ENCODE measurements at regions not wholly inside any gene's neighbourhood (a gene's known extent, or its start where the extent isn't known, plus 50 kb on each side); places are given as distances from the start of the nearest gene placed in this dataset.

GRCh38 chr2:8204711-8205110 is 477.1 kb upstream of the ID2 start:
- Mint-ChIP-seq H3K4me3 (ENCODE audit: unreplicated experiment) (no peak overlapping the region), H3K27me3 (ENCODE audit: unreplicated experiment) (peaks cover 4% of the 10 kb centered on the region), H3K36me3 (ENCODE audit: unreplicated experiment) (no peaks in the 10 kb centered on the region), H3K4me1 (ENCODE audit: low read depth, unreplicated experiment) (no peaks in the 10 kb centered on the region), H3K9me3 (ENCODE audit: unreplicated experiment) (peaks cover 5% of the 10 kb centered on the region), H3K27ac (ENCODE audit: unreplicated experiment) (no peak overlapping the region)
- DNase-seq, result no peak
- TF ChIP-seq, protein P1, sequence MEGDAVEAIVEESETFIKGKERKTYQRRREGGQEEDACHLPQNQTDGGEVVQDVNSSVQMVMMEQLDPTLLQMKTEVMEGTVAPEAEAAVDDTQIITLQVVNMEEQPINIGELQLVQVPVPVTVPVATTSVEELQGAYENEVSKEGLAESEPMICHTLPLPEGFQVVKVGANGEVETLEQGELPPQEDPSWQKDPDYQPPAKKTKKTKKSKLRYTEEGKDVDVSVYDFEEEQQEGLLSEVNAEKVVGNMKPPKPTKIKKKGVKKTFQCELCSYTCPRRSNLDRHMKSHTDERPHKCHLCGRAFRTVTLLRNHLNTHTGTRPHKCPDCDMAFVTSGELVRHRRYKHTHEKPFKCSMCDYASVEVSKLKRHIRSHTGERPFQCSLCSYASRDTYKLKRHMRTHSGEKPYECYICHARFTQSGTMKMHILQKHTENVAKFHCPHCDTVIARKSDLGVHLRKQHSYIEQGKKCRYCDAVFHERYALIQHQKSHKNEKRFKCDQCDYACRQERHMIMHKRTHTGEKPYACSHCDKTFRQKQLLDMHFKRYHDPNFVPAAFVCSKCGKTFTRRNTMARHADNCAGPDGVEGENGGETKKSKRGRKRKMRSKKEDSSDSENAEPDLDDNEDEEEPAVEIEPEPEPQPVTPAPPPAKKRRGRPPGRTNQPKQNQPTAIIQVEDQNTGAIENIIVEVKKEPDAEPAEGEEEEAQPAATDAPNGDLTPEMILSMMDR (IDR thresholded peaks at IDR 0.05; ENCODE audit: partially characterized antibody, unreplicated experiment), result no peak

- no peak overlapping the region for H3K27ac Mint-ChIP-seq (ENCODE audit: unreplicated experiment)
- no peaks in the 10 kb centered on the region for H3K36me3 Mint-ChIP-seq (ENCODE audit: unreplicated experiment)
- TF ChIP-seq, protein P1 (IDR thresholded peaks at IDR 0.05; ENCODE audit: partially characterized antibody, unreplicated experiment), result no peak
- peaks cover 2% of the 10 kb centered on the region for H3K27me3 Mint-ChIP-seq (ENCODE audit: unreplicated experiment)
- DNase-seq, result no peak
- no peaks in the 10 kb centered on the region for H3K4me1 Mint-ChIP-seq (ENCODE audit: low read depth, unreplicated experiment)
- no peak overlapping the region for H3K4me3 Mint-ChIP-seq (ENCODE audit: unreplicated experiment)
- peaks cover 4% of the 10 kb centered on the region for H3K9me3 Mint-ChIP-seq (ENCODE audit: unreplicated experiment)
Measured at GRCh38 chr2:8209494-8209893, 472.4 kb upstream of the ID2 start.

- Mint-ChIP-seq H3K27ac (ENCODE audit: unreplicated experiment) (no peak overlapping the region), H3K9me3 (ENCODE audit: unreplicated experiment) (peaks cover 4% of the 10 kb centered on the region), H3K4me1 (ENCODE audit: low read depth, unreplicated experiment) (no peaks in the 10 kb centered on the region), H3K36me3 (ENCODE audit: unreplicated experiment) (no peaks in the 10 kb centered on the region), H3K4me3 (ENCODE audit: unreplicated experiment) (no peak overlapping the region), H3K27me3 (ENCODE audit: unreplicated experiment) (peaks cover 2% of the 10 kb centered on the region)
- TF ChIP-seq, protein P1 (IDR thresholded peaks at IDR 0.05; ENCODE audit: partially characterized antibody, unreplicated experiment), result no peak
- DNase-seq, result no peak
Measured at GRCh38 chr2:8211384-8211783, 470.5 kb upstream of the ID2 start.

GRCh38 chr2:8212239-8212638 is 469.6 kb upstream of the ID2 start:
- DNase-seq, result no peak
- H3K36me3 Mint-ChIP-seq (ENCODE audit: unreplicated experiment), result no peaks in the 10 kb centered on the region
- no peaks in the 10 kb centered on the region for H3K4me1 Mint-ChIP-seq (ENCODE audit: low read depth, unreplicated experiment)
- H3K27me3 Mint-ChIP-seq (ENCODE audit: unreplicated experiment), result peaks cover 2% of the 10 kb centered on the region
- TF ChIP-seq, protein P1 (IDR thresholded peaks at IDR 0.05; ENCODE audit: partially characterized antibody, unreplicated experiment), result no peak
- peaks cover 4% of the 10 kb centered on the region for H3K9me3 Mint-ChIP-seq (ENCODE audit: unreplicated experiment)
- H3K4me3 Mint-ChIP-seq (ENCODE audit: unreplicated experiment), result no peak overlapping the region
- no peak overlapping the region for H3K27ac Mint-ChIP-seq (ENCODE audit: unreplicated experiment)

DNA sequence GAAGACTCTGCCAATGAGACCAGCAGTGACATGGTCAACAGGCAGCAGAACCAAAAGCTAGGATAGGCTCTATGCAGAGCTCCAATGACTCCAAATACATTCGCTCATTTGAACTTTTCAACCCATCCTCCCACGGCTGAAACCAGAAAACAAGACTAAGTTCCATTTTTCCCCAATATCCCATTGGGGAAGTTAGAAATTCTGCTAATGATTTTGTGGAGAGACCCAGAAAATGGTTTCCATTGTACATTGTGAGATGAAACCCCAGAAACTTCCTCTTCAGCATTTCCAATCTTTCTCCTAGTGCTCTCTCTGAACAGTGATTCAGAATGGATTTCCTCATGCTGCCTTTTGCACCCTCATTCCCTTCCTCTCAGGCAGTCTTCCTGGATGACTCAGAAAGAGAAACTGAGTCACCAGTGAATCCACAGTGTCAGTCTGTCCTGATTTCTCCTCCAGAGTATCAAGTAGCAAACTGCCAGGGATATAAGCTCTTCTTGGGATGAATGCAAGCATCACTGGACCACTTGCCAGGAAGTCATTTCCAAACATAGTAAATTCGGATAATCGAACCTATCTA is 467.7 kb upstream of the ID2 start:
- no peak overlapping the region for H3K4me3 Mint-ChIP-seq (ENCODE audit: unreplicated experiment)
- DNase-seq, result no peak

More for the DNA sequence above, 467.7 kb upstream of the ID2 start:
- TF ChIP-seq, protein P1 (IDR thresholded peaks at IDR 0.05; ENCODE audit: partially characterized antibody, unreplicated experiment), result no peak
- Mint-ChIP-seq H3K4me1 (ENCODE audit: low read depth, unreplicated experiment) (no peaks in the 10 kb centered on the region), H3K27me3 (ENCODE audit: unreplicated experiment) (peaks cover 2% of the 10 kb centered on the region), H3K36me3 (ENCODE audit: unreplicated experiment) (no peaks in the 10 kb centered on the region), H3K9me3 (ENCODE audit: unreplicated experiment) (no peaks in the 10 kb centered on the region), H3K27ac (ENCODE audit: unreplicated experiment) (no peak overlapping the region)
